ENCODE measurements at regions not wholly inside any gene's neighbourhood (a gene's known extent, or its start where the extent isn't known, plus 50 kb on each side); places are given as distances from the start of the nearest gene placed in this dataset.
"Not testable (repeated sequence)": the region's sequence is repeated elsewhere in the genome, so short reads cannot be mapped to it uniquely, and the experiment has no call there.

DNA sequence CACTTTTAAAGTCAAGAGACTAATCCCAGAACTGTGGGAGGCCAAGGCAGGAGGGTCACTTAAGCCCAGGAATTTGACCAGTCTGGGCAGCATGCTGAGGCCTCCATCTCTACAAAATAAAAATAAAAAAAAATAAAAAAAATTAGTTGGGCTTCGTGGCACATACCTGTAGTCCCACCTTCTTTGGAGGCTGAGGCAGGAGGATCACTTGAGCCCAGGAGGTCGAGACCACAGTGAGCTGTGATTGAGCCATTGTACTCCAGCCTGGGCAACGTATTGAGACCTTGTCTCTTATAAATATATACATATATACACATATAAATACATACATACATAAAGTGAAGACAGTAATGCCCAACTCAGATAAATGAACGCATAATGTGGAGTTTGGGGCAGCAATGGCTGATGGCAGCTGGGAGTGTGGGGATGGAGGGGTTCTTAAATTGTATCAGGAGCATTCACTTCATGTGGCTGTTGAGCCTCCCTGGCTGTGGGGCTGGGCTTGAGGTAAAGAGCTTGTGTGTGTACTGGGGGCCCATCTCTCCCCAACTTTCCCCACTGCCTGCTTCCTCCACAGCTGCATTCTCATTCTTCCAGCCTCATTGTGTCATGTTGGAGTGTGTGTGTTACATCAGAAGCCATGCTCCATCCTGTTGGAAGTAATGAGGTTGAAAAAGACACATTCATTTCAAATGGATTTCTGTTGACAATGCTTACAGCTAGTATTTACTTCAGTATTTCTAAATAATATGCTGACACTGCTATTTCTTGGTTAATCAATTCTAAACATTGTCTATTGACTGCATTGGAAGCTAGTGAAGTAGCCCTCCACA, 96.5 kb upstream of the HS6ST1 start:
- no peak for DNase-seq

DNA sequence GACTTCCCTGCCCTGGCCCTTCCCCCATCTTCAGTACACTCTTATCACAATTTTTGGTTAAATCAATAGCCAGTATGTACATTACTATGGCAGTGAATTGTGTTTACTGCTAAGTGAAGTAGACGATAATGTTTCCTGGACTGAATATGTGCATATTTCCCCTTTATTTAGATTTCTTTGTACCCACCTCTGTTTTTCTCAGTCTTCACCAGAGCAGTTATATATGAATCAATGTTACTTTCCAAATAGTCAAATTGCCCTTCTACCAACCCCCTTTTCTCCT, 97.1 kb upstream of the HS6ST1 start:
- DNase-seq = no peak

DNA sequence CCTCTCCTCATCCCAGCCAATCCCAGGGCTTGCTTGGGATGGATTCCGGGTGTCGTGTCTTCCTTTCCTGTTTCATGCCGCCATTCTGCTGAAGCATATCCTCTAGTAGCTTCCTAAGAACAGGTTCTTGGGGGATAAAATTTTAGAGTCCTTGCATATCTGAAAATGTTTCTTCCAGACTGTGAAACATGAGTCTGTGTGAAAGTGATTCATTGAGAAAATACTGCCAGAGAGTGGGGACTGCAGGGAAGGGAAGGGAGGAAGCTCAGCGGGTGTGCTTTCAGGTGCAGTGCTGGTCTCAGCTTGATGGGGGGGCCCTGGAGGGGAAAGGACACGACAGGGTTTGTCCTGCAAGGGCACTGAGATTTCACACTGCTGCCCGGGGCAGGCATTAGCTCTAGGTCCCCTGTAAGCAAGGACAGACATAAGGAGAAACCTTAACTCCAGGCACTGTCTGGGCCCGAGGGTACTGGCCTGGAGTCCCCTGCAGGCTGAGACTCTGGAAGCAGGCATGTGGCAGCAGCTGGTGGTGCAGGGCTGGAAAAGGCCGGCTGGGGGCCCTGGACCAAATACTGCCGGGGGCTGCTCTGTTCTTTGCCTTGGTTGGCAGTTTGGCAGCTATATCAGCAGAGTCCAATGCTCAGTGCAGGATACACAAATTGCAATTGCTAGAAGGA, 97.6 kb upstream of the HS6ST1 start:
- no peak for DNase-seq

DNA sequence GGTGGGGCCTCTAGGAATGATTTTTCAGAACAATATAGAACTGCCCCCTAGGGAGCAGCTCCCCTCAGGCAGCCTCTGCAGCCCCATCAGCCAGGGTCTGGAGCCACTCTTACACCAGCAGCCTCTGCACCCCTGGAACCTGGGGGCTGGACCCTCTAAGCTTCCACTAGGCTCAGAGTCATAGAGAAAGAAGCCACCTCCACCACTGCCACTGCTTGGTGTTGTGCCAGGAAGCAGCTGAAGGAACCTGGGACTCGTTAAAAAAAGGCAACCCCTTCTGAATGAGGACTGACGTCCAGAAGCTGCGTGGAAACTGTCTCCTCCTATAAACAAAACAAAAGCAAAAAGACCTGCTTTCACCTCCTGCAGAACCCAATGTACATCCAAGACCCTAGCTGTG, 98.1 kb upstream of the HS6ST1 start:
- DNase-seq = no peak

- DNase-seq = not testable (repeated sequence)
Measured at GRCh38 chr2:128417264-128417663, 98.6 kb upstream of the HS6ST1 start.

DNA sequence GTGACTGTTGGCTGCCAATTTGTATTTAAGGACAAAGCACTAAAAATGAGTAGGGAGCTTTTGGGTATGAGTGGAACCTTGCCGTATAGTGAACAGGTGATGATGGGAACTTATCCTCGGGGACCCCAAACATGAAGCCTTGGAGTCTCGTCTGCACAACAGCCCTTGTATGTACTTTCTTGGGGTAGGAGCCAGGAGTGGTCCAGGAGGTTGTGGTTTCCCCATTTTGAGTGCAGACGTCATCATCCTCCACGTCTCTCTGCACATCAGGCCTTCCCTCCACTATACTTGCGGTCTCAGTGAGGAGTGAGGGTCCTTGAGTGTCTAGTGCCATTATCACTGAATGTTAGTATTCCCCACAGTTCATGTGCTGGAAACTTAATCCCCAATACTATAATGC, 101.5 kb upstream of the HS6ST1 start:
- no peak for DNase-seq

DNA sequence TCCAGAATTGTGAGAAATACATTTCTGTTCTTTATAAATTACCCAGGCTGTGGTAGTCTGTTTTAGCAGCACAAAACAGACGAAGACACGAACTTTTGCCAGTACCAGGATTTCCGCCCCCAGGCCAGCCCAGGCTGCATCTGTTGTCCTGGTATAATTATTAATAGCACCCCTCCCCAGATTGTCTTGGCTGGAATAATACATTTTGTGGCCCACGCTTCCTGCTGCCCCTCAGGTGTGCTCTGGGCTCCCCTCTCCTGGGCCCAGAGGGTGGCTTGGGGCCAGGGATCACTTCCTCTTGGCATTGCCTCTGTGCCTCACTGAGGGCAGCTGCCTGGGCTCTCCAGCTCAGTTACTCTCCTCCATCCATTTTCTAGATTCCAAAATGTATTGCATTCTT, 102.1 kb upstream of the HS6ST1 start:
- no peak for DNase-seq

DNA sequence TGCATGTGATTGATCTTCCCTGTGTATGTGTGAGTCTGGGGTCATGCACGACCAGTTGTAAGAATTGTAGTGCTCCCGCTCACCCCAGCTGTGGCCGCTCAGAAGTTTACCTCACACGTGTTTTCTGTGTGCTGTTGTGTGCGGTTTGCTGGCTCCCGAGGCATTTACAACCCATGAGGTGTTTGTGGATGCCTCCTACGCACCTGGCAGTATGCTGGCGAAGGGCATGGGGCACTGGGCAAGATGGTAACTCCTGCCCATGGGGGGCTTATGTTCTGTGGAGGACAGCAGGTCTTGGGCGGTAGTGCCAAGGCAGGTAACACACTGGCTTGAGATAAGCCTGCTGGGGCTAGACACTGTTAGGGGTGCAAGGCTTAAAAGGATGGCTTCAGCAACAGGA, 102.6 kb upstream of the HS6ST1 start:
- DNase-seq = no peak

DNA sequence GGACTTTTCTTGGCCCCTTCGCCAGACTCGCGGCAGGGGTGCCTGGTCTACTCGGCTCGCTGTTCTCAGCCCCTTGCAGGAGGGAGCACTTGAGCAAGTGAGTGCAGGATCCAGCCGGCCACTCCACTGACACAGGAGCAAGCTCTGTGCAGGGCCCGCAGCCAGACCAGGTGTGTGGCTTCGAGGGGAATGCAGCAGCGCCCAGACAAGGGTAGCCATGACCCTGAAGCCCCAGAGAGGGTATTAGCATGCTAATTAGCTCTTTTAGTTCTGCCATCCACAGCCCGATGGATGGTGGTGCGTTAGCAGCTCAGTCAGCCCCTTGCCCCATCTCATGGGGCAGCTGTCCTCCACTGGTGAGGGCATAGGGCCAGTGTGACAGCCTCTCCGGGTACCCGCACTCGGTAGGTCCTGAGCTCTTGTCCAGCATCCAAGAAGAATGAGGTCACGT, 103.2 kb upstream of the HS6ST1 start:
- no peak for DNase-seq

GRCh38 chr2:128422571-128422970, 103.9 kb upstream of the HS6ST1 start:
- no peak for DNase-seq

- DNase-seq = no peak
Measured at GRCh38 chr2:128423788-128424165, 105.1 kb upstream of the HS6ST1 start.

DNA sequence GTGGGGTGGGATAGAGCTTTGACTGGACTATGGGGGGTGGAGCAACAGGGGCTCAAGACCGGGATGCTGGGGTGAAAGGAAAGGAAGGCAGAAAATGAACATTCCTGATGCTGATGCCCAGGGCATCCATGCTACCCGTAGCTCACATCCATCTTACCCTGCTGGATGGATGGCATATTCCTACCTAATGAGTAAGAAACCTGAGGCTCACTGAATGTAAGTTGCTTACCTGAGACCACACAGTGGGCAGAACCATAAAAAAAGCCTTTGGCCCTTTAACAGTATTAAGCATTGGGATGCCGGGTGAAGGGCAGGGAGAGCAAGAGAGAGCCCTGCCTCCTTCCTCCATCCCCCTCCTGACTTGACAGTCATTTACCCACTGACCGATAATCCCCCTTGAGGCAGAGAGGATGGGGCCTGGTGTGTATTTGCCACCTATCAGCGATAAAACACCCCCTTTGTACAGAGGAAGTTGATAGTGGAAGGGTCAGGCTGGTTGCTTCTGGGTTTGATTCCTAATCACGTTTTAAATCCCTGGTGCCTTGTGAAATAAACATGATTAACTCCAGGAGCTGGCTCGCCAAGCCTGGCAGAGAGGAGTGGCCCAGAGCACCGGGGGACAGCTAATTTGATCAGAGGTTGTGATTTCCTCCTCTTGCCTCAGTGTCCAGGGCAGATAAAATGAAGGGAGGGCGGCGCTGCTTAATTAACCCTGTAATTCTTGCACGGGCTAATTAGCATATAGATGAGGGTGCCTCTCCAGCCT, 105.9 kb upstream of the HS6ST1 start:
- DNase-seq = no peak

DNA sequence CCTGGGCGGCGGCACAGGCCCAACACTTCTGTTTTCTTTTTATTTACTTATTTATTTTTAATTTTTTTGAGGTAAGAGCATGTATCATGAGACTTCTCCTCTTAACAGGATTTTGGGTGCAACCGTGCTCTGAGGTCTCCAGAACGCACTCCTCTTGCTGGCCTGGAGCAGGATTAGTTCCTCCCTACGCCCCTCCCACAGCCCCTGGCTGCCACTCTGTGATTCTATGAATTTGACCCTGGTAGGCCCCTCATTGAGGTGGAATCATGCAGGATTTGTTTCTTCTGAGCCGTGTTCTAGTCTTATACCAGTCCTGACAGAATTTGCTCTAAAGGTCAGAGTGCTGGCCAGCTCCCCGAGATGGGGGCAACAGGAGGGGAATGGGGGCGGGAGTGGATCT, 106.5 kb upstream of the HS6ST1 start:
- no peak for DNase-seq

DNA sequence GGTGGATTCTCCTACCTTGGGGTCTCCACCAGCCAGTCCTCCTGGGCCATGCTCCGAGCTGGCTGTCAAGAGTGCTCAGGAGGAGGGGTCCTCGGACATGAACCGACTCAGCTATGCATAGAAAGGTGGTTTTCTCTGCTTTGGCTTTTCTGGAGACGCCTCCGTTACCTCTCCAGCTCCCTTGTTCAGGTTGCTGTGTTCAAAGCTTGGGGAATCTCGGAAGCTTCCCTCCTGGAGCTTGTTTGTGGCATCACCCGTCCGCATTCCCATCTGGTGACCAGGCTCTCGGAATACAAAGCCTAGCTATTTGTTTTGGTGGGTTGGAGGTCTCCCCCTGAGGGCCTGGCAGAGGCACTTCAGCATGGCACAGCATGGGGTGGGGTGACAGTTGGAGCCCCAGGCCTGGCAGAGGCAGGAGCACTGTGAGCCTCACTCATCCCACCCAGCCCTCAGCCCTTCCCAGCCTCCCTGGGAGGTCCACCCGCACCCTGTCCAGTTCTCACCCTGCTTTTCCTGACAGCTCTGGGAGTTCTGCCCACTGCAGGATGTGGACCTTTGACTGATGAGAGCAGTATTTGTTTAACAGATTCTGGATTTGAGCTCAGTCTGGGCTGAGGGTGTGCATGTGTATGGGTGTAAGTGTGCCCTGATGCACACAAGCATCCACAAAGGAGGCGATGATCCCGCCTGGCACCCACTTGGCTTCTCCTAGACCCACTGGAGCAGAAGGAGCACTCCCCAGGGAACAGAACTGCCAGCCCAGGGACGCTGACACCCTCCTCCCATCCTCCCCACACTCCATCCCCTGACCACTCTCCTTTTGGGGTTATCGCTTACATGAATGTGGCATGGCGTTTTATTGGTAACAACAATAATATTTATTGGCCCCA, 107.3 kb upstream of the HS6ST1 start:
- no peak for DNase-seq

- DNase-seq = no peak
Measured at GRCh38 chr2:128427413-128427755, 108.7 kb upstream of the HS6ST1 start.

DNA sequence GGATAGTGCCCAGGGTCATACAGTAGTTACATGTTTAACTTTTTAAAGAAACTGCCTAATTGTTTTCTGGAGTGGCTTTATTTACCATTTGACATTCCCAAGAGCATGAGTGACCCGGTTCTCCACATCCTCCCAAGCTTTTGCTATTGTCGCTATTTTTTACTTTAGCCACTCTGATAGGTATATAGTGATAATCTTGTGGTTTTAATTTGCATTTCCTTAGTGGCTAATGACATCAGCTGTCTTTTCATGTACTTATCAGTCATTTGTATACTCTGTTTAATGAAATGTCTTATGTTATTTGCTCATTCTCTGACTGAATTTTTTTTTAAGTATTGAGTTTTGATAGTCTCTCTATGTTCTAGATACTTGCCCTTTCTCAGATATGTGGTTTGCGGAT, 109.7 kb upstream of the HS6ST1 start:
- DNase-seq = no peak

- no peak for DNase-seq
Measured at GRCh38 chr2:128432423-128432822, 113.8 kb upstream of the HS6ST1 start.

- no peak for DNase-seq
Measured at GRCh38 chr2:128433911-128434550, 115.4 kb upstream of the HS6ST1 start.

DNA sequence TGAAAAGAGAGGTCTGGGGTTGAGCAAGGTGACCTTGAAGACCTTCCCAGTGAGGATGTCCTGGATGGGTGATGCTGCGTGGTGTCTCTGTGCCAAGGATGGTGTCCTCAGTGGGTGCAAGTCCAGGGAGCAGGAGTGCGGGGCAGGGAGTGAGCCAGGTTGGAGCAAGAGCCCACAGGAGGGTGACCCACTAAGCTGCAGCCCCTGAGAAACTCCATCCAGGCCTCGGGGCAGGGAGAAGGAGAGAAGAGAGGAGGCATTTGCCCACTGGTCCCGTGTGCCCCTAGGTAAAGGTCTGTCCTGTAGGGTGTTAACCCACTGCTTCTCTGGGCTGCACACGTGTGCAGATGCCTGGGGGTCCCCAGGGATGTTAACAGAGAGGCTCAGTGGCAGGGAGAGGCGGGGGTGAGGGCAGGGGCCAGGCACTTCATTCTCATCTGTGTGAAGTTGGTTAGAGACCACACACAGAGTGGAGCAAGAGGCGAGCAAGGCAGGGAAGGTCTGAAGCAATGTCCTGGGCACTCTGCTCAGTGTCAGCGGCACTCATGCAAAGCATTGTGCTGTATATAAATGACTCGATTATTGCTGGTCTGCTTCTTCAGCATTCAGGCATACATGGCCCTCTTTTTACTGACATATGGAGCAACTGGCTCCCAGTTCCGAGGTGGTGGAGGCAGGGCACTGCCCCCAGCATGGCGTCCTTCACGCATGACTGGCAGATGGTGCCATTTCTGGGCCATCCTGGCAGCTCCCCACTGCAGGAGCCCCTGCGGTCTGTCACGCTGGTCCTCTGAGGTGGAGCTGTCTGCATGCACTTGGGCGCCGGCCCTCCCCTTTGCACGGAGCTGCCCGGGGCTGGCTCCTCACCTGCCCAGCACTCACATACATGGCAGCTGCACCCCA, 117.2 kb upstream of the HS6ST1 start:
- DNase-seq = no peak

DNA sequence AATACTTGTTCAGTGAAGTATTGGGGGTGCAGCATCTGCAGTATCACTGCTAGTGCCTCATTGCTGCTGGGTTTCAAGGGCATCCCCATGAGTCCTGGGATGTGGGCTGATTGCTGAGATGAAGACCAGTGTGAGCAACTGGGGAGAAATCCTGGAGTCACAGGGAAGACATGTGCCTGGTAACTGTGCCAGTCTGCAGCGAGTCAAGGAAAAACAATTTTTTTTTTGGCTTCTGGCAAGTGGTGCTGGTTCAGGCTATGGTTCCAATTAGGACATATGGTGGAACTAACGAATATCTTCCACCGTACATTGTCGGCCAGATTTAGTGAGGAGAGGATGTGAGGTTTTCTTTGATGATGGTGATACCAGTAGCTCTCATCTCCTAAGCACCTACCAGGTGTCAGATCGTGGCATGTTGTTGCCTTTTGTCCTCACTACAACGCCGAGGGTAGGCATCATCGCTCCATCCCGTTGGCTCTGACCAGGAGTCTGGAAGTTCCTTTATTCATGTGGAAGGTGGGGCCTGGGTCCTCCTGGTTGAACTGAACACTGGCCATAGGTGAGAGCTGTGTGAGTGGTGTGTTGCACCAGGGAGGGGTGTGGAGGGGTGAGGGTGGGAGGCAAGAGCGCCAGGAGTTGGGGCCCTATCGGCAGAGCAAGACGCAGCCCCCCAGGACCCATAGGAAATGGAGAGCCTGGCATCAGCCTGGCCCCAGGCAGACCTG, 118.0 kb upstream of the HS6ST1 start:
- no peak for DNase-seq

DNA sequence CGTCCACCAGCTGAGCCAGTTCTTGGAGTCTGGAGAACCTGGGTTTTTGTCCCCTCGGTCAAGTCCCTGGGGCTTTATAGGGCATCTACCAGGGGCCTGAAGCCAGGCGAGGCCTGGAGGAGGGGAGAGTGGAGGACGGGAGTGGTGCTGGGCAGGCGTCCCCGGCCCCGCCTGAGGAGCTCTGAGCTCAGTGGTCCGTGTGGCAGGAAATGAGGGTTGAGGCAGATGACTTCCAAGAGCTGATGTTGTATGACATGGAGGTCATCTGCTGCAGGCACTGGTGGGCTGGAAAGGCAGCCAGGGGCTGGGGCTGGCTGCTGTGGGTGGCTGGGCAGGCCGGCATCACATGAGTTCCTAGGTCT, 118.5 kb upstream of the HS6ST1 start:
- no peak for DNase-seq
